OCI-LY3 (cell line): ENCODE measurements at regions not wholly inside any gene's neighbourhood (a gene's known extent, or its start where the extent isn't known, plus 50 kb on each side); places are given as distances from the start of the nearest gene placed in this dataset.

ENCODE experiments used
- CTCF ChIP-seq: fragments of 200-600, 300-600 bp; sonication (generic); IDR thresholded peaks from 2 replicates; pipeline ENCODE4 v1.5.1; 2014; ENCODE audit warnings: antibody characterized with exemption, low read length, low read depth
- EZH2phosphoT487 ChIP-seq: fragments of 200-600 bp; shearing (Covaris generic); IDR thresholded peaks from 2 replicates; pipeline ENCODE4 v1.6.1; 2018; ENCODE audit warnings: antibody characterized with exemption, mixed run types, low read depth

DNA sequence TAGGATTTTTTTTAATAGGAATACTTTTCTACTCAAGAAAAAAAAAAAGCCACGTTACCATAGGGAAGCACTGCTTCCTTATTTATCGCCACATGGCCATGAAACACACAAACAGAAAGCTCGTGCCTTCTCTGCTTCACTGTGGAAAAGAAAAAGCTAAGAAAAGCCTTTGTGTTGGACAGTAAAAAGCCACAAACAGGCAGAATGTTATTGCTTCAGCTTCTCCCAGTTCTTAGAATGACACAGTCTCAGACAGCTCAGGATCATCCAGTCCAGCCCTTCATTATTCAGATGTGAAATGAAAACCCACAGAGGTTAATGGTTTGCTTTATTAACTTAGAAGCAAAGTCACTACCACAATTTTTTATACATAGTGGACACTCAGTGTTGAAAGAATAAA lies 181.6 kb upstream of the NOCT start:
- no peak for TF ChIP-seq CTCF
- no peak for TF ChIP-seq EZH2phosphoT487
